ENCODE measurements at regions not wholly inside any gene's neighbourhood (a gene's known extent, or its start where the extent isn't known, plus 50 kb on each side); places are given as distances from the start of the nearest gene placed in this dataset.

- TF ChIP-seq, protein P1, sequence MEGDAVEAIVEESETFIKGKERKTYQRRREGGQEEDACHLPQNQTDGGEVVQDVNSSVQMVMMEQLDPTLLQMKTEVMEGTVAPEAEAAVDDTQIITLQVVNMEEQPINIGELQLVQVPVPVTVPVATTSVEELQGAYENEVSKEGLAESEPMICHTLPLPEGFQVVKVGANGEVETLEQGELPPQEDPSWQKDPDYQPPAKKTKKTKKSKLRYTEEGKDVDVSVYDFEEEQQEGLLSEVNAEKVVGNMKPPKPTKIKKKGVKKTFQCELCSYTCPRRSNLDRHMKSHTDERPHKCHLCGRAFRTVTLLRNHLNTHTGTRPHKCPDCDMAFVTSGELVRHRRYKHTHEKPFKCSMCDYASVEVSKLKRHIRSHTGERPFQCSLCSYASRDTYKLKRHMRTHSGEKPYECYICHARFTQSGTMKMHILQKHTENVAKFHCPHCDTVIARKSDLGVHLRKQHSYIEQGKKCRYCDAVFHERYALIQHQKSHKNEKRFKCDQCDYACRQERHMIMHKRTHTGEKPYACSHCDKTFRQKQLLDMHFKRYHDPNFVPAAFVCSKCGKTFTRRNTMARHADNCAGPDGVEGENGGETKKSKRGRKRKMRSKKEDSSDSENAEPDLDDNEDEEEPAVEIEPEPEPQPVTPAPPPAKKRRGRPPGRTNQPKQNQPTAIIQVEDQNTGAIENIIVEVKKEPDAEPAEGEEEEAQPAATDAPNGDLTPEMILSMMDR (conservative IDR thresholded peaks at IDR 0.05 in 1 of 2, IDR thresholded peaks at IDR 0.05 in 1 of 2; ENCODE audit: low read depth in 1 of 2, low read length in 2 of 2): no peak
- no peak for TF ChIP-seq EZH2 (IDR thresholded peaks at IDR 0.05; ENCODE audit: low read length, missing control alignments)
Measured at GRCh38 chr10:77715536-77715935, 77.9 kb upstream of the KCNMA1 start.
